HG02870 (cell line): ENCODE measurements at regions not wholly inside any gene's neighbourhood (a gene's known extent, or its start where the extent isn't known, plus 50 kb on each side); places are given as distances from the start of the nearest gene placed in this dataset.

ENCODE experiments used
- ATAC-seq: cut with Tn5 transposase; IDR thresholded peaks from one replicate; pipeline ENCODE4 v1.9.1; 2021; ENCODE audit warnings: mild to moderate bottlenecking, moderate library complexity; ENCODE audit not compliant: unreplicated experiment

DNA sequence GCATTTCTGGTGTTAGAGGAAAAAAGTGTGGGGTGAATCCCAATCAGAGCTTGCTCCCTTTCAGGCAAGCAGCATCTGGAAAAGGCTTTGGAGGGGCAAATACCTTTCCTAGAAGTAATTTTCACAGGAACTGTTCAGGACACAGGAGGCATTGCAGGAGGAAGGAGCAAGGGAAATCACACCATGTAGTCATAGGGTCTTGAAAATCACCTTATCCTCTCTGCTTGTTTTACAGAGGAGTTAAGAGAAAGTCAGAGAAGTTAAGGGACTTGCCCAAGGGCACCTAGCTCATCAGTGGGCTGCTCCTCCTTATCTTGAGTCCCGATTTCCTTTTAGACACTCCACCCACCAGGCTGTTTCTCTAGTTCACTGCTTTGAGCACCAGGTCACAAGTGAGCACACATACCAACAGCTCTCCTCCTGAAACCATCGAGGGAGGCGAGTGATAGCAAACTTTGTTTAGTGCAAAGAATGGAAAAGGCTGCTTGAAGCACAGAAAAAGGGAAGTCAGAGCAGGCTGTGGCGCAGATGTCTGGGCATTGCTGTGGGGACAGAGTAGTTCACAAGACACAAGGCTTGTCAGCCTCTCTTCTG lies 89.2 kb upstream of the CXCR4 start:
- ATAC-seq = peak; percentile 44

DNA sequence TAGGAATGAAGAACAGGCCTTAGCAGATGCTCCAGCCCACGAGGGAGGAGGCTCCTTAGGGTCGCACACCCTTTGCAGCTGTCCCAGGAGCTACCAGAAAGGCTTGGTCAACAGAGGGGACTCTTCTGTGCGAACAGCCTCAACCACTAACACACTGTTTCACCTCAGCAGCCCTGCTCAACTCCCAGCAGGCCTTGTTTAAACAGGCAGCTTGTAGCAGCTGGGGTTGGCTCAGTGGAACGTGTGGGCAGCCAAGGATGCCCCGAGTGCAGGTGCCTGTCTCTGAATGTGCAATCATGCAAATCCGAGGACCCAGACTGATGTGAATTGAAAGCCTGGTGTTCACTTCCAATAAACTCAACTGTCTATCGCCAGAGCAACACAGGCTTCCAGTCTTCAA lies 88.7 kb upstream of the CXCR4 start:
- peak; percentile 92 for ATAC-seq

DNA sequence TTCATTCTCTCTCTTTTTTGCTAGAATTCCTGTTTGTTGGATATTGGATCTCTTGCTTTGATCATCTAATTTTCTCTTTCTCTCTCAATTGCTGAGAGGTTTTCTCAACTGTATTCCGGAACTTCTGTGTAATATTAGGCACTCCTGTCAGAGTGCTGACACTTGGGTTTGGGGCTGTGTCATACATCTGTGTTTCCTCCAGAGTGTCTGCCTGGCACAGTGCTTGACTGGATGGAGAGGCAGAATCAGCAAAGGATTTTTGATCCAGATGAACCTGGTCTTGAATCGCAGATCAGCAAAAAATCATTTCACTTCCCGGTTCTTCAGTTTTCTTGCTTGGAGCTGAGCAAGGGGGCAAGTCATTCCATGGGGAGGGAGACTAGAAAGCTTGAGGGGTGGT lies 87.7 kb upstream of the CXCR4 start:
- no peak for ATAC-seq

DNA sequence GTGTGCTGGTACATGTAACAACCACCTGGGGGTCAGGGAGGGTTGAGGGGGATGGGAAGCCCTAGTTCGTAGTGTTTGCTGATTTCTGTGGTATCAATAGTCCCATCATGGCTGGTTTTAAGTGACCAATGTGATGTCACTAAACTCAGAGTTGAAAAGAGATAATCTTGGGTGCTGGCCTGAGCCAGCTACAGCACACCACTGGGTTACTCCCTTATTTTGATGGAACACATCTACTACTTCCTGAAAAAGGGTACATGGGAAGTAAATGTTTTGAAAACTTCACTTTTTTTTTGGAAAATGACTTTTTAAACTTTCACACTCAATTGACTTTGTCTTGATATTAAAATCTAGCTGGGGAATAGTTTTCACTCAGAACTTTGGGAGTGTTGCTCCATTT lies 87.0 kb upstream of the CXCR4 start:
- no peak for ATAC-seq

DNA sequence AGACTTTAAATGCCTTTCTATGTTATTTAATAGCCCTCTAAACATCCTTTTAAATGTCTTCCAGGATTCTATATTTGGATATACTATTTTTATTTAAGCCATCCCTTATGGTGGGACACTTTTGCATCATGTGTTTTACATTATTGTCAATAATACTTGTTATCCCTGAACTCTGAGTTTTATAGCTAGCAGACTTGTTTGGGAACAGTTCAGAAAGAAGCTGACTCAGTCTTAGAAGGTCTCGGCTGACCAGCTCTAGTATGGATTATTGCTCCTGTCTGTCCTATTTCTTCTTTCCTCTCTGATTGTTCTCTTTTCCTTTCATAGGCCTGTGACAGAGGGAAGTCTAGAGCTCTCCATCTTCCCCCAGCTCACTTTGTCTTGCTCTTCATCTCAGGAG lies 77.3 kb upstream of the CXCR4 start:
- ATAC-seq = no peak

DNA sequence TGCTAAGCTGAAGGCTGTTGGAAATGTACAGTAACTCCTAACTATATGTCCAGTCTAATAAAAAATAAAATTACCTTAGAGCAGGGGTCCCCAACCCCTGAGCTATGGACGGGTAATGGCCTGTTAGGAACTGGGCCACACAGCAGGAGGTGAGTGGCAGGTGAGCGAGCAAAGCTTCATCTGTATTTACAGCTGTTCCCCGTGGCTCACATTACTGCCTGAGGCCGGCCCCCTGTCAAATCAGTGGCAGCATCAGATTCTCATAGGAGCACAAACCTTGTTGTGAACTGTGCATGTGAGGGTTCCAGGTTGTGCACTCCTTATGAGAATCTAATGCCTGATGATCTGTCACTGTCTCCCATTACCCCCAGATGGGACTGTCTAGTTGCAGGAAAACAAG lies 73.1 kb upstream of the CXCR4 start:
- ATAC-seq = no peak

DNA sequence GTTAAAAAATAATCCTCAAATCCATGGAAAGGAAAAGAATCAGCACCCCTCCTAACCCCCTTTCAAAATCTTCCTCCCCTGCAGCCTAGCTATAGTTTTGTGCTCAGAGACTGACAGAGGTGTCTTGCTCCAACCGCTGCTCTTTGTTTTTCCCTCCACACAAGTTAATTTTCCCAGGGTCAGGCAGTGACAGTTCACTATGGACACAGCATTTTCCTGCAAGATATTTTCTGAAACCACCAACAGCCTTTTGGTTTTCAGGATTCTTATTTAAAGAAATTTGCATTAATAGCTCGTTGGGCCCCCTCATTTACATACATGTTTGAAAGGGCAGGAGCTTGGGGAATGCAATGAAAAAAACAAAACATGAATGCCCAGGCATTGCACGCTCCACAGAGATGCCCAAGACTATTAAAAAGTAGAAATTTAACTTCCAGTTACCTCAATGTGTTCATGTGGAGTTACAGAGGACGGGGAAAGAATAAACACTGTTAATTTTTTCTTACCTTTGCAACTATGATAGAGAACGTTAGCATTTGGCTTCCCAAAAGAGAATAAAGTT lies 71.4 kb upstream of the CXCR4 start:
- no peak for ATAC-seq

DNA sequence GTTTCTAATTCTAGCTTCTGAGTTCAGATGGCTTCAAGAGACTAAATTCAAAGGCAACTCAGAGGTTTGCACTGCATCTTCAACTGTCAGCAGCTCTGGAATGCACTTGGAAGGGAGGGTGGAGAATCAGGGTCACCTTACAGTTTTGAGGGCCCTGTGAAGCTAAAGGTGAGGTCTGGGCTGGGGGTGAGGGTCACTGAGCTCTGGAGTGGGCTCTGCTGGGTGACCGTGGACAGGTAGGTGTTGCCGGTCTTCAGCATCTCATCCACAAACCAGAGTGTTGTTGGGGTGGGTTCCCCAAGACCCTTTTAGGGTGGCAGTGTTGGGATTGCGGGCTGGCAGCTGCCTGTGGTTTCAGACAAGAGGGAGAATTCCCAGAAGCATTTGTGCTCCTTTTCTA lies 70.1 kb upstream of the CXCR4 start:
- ATAC-seq = no peak

DNA sequence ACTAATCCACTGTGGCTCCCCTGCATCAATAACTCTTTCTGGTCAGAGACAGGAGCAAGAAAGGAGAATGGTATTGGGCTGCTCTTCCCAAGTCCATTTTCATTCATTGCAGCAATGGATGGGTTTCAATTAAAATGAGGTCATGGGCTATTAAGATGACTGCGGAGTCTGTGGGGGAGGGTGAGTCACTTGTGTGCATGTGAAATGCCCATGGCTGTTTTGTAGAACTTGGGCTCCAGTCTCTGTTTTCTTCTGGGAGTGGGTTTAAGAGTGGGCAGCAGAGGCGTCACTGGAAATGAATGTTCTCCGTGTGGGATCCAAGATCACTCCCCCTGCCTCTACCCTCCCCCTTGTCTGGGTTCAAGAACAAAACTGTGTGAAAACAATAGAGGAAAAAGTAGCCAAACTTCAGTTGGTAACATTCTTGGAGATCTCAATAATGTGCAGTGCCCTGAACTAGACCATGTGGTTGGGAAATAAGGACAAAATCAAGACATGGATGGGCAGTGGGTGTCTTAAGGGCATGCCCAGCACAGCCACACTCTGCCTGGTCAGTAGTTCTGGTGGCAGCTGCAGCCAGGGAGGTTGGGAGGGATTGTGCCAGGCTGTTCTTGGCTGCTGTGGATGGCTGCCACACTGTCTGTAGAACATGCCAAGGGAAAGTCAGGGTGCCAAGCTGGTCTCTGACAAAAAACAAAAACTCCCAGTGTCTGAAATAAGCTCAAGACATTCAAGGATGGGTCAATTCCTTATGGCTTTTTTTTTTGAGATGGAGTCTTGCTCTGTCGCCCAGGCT lies 68.2 kb upstream of the CXCR4 start:
- ATAC-seq = no peak

DNA sequence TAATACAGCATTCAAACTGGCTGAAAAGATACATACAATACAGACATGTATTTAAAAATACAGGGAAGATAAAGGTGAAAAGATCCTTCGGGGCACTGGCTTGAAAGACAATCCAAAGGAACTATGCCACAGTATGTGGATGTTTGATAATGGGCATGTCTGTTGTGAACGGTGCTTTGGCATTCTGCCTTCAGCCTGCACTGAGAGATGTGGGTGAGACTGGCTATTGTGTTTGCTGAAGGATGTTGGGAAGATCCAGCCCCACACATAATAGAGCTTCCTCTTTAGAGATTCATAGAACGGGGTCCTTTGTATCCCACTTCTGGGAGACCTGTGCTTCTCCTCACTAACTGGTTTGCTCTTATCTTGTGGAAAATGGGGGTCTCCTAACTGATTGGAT lies 65.1 kb upstream of the CXCR4 start:
- ATAC-seq = no peak

DNA sequence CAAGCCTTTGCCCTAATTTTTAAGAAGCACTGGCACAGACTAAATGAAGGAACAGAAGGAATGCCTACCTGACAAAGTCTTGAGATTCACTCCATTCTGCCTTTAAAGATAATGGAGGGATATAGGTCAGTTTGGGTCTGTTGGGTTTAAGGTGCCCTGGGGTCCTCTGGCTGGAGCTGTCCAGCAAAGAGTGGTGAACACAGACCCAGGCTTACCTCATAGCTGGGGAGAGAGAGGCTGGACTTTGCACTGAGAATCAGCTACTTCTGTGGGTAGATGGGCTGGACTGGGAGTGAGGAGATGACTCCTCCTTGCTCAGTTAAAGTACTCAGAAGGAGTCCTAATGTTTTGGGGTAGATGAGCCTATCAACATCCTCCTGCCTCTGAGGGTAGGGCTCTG lies 64.4 kb upstream of the CXCR4 start:
- ATAC-seq = no peak

DNA sequence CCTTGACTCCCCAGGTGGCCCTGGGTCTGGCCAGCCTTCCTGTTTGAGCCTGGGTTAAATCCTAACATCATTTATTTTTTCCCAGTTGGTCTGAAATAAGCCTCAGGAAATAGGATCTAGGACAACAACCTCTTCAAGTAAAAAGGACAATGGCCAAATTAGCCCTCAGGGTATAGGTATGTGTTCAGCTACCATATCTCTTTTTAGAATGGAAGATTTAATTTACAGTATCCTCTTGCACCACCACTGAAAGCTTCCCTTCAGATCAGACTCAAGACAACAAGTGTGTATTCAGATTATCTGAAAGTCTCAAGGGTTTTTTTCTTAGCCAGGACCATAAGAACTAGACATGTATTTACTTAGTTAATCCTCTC lies 61.6 kb upstream of the CXCR4 start:
- ATAC-seq = no peak

DNA sequence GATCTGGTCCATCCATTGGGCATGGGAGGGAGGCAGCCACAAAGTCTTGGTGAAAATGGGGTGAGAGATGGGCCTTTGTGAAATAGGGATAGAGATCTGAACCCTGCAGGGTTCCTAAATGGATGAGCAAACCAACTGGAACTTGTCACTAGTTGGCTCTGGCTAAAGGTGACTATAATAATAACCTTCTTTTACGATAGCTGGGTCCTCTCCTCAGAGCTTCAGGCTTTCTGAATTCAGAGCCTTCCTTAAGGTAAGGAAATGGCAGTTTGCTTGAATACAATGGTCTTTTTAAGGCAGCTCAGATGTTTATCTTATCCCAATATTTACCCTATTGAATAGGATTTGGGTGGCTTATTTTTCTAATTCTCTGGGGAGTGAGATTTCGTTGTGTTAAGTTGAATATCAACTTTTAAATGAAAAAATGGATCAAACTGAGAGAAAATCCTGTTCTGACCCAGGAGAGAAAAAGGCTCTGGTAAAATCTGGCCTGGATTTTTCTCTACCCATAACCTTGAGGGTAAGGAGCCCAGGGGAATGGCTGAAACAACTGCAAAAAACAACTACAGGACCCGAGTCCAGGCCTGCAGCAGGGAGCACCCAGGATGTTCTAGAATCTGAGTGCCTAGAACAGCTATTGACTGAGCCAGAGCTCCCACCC lies 61.1 kb upstream of the CXCR4 start:
- no peak for ATAC-seq

DNA sequence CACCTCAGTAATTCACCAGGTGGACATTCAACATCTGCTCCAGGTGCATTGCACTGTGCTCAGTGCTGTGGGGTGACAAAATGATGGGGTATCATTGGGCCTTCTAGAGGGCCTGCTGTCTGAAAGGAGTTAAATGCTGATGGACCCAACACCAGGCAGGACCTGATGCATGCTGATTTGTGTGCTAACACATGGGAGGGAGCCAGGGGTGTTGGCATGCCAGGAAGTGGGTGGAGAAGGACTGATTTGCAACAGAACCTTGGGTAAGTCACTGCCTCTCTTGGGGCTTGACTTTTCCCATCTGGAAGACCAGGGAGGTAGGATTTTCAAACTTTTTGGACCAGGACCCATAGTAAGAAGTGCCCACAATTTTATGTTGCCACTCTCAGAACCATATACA lies 57.9 kb upstream of the CXCR4 start:
- ATAC-seq = no peak

DNA sequence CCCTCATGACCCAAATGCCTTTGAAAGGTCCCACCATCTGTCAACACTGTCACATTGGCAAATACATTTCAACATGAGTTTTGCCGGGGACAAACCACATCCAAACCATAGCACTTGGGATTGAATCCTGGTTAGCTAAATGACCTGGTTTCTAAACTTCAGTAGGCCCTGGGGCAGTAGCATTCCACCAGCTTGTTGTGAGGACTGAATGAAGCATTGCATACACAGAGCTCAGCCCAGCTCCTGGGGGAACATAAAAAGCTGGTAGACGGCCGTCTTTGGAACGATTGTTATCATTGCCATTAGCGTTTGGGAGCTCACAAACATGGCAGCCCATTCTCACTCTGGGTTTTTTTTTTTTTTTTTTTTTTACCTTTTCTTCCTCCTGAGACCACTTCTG lies 57.5 kb upstream of the CXCR4 start:
- no peak for ATAC-seq

DNA sequence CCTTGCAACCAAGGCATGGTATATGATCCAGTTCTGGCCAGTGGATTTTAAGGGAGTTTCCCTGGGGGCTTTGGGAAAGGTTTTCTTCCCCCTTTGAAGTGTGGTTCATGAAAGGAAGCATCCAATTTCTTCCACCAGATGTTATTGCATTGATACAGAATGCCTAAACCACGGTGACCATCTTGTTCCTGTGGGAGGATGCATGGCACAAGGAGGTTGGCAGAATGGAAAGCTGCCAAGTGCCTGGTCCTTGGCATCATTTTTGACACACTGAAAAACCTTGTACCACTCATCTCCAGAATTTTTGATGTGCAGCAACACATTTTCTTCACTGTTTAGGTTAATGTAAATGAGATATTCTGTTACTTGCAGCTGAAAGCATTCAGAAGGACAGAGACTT lies 55.2 kb upstream of the CXCR4 start:
- no peak for ATAC-seq

DNA sequence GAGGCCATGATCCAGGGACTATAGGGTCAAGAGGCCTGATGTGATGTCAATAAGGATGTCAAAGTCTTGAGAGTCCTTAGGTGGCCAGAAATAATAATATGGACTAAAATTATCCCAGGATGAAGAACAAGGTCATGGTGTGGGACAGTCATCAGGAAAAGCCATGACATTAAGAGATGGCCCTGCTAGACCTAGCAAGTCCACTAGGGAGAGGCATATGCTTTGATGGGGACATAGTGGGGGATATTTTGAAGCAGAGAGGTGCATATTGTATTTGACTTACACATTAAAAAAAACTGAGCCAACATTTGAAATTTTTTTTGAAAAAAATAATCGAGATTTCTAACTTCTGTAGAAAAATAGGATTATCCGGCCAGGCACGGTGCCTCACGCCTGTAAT lies 53.3 kb upstream of the CXCR4 start:
- ATAC-seq = no peak

DNA sequence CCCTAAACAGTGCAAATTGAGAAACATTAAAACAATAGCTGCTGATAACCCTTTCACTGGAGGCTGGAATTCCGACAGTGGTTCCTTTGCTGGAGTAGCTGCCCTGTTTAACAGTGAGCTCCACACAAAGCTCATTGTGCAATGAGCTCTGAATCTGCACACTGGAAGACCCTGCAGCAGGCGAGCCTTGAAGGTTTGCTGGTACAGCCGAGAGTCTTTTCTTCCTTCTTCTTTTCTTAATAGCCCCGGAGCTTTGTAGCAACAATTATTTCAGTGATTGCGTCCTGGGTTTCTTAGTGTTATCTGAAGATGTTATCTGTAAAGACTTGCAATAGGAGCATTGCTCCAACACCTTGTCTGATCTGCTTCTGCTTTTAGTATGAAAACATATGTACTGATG lies 50.8 kb upstream of the CXCR4 start:
- no peak for ATAC-seq

DNA sequence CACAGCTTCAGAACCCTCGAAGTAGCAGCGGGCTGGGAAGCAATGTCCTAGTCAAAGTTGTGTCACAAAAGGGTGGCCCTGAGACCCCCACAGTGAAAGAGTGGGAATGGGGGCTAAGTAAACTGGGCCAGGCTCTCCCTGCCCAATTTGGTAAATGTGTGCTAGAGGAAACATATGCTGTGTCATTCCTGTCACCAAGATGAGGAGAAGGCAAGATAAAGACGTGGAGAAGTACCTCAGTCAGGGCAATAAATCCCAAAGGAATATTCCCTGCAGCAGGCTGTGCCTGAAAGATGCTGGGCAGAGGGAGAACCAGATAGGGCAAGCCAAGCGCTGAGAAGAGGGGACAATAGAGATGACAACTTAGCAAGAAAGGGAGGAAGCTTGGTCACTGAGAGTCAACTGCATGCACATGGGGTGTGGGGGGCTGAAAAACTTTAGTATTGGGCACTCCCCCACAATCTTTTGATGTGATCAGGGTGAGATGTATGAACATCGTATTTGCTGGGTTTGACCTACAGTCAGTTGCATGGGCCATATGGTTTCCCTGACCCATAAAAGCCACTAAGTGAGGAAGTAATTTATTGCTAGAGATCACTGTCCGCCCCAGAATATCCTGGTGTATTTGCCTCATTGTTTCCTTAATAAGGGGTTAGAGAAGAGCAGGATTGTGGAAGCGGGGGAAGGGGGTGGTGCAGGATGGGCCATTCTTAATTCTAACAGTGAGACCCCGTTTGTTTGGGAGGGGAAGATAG lies 49.9 kb upstream of the CXCR4 start:
- ATAC-seq = no peak
